MCF 10A (cell line): ENCODE measurements at regions not wholly inside any gene's neighbourhood (a gene's known extent, or its start where the extent isn't known, plus 50 kb on each side); places are given as distances from the start of the nearest gene placed in this dataset.
A peak's percentile ranks its signal among the peaks of the same experiment; 100 is the strongest.

Experiments
- BruUV-seq: library from RNA; stranded (reverse); fragments of 400-500 nt; replicated peaks from 2 replicates; lab custom pipeline; 2021; lab: Mats Ljungman, UMichigan
- CTCF ChIA-PET: fragments of 300-600 bp; sonication (Branson Sonifier 250); formaldehyde crosslinking; extraction: SDS; loops from one replicate; lab custom pipeline; 2021; ENCODE audit warnings: antibody characterized with exemption, inconsistent platforms; lab: Yijun Ruan, JAX
- POLR2A ChIA-PET: fragments of 300-600, 350-650 bp; sonication (Branson Sonifier 250); formaldehyde crosslinking; extraction: SDS; loops from one replicate; lab custom pipeline; 2020; ENCODE audit warnings: antibody characterized with exemption, inconsistent platforms; lab: Yijun Ruan, JAX
- DNase-seq: peaks from one replicate; pipeline ENCODE4 v3.0.0-alpha.2; 2018; ENCODE audit not compliant: unreplicated experiment
- H3K27ac Mint-ChIP-seq: one replicate; pipeline ENCODE4 v1.8.0; 2022; ENCODE audit warnings: mild to moderate bottlenecking, low read depth, mixed read lengths; ENCODE audit not compliant: unreplicated experiment
- H3K27me3 Mint-ChIP-seq: one replicate; pipeline ENCODE4 v1.8.0; 2022; ENCODE audit warnings: mixed read lengths; ENCODE audit not compliant: insufficient read depth, unreplicated experiment
- H3K36me3 Mint-ChIP-seq: one replicate; pipeline ENCODE4 v1.8.0; 2022; ENCODE audit warnings: mild to moderate bottlenecking, moderate library complexity, mixed read lengths; ENCODE audit not compliant: insufficient read depth, unreplicated experiment
- H3K4me1 Mint-ChIP-seq: one replicate; pipeline ENCODE4 v1.8.0; 2022; ENCODE audit warnings: mixed read lengths; ENCODE audit not compliant: insufficient read depth, unreplicated experiment
- H3K4me3 Mint-ChIP-seq: one replicate; pipeline ENCODE4 v1.8.0; 2022; ENCODE audit warnings: mild to moderate bottlenecking, moderate library complexity, mixed read lengths; ENCODE audit not compliant: unreplicated experiment
- H3K9me3 Mint-ChIP-seq: one replicate; pipeline ENCODE4 v1.8.0; 2022; ENCODE audit warnings: mixed read lengths; ENCODE audit not compliant: unreplicated experiment
- intact Hi-C: fragments of 100-400 bp; cut with micrococcal nuclease; formaldehyde crosslinking; loops from 2 replicates; pipeline ENCODE4 v1.14.1; 2022
- TF ChIP-seq, protein P1 (sequence below): fragments of 200-600 bp; IDR thresholded peaks from one replicate; pipeline ENCODE4 v1.8.0; 2022; ENCODE audit warnings: antibody characterized with exemption, mild to moderate bottlenecking; ENCODE audit not compliant: unreplicated experiment

DNA sequence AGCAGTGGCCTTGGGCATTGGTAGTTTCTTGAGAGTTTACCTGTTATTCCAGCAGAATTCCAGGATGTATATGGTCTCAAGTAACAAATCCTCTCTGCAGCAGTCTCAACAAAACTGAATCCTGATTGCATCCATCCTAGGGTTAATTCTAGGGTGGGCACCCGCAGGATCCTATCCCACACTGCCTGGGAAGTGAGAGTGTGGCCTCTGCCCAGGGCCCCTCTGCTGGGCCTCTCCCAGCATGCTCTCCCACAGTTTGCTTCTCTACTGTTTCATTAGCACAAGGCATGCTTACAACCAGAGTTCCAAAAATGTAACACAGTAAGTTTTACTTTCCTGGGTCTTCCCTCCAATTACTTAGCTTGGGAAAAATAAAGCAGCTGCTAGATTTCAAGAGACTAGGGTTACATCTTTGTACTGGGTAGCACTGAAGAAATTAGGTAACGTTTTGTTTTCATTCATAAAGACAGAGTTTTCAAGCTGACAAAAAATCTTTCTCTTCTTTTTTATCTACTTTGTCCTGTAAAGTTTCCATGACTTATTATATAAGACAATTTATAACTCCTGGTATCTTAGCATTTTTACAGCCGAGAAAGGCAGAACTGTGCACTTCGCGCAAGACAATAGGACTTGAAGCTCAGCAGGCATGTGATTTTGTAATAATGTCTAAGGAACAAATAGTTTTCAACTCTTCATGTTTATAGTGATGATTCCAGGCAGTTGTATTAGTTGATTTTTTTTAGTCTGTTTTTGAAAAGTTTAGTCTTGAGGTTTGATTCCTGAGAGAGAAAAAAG, 131.2 kb upstream of the PCDH18 start:
- no peaks in the 10 kb centered on the region for H3K27me3 Mint-ChIP-seq
- H3K9me3 Mint-ChIP-seq: no peaks in the 10 kb centered on the region
- H3K4me1 Mint-ChIP-seq: peaks cover 27% of the 10 kb centered on the region
- POLR2A ChIA-PET: interaction anchor here (0.7 to 1.3 kb wide), 4 partner anchors 9 to 571 kb away, joined by 3 to 4 read pairs (median 3); no protein-coding TSS in a partner anchor
- peak overlapping the region; percentile 73 for H3K27ac Mint-ChIP-seq
- no peaks in the 10 kb centered on the region for H3K36me3 Mint-ChIP-seq
- intact Hi-C loops: no loop called here
- CTCF ChIA-PET: interaction anchor here (0.6 to 1.3 kb wide), 3 partner anchors 12 to 251 kb away, joined by 3 to 4 read pairs (median 3); no protein-coding TSS in a partner anchor
- no TSS peak for BruUV-seq
- DNase-seq: no peak
- no peak overlapping the region for H3K4me3 Mint-ChIP-seq
- TF ChIP-seq, protein P1, sequence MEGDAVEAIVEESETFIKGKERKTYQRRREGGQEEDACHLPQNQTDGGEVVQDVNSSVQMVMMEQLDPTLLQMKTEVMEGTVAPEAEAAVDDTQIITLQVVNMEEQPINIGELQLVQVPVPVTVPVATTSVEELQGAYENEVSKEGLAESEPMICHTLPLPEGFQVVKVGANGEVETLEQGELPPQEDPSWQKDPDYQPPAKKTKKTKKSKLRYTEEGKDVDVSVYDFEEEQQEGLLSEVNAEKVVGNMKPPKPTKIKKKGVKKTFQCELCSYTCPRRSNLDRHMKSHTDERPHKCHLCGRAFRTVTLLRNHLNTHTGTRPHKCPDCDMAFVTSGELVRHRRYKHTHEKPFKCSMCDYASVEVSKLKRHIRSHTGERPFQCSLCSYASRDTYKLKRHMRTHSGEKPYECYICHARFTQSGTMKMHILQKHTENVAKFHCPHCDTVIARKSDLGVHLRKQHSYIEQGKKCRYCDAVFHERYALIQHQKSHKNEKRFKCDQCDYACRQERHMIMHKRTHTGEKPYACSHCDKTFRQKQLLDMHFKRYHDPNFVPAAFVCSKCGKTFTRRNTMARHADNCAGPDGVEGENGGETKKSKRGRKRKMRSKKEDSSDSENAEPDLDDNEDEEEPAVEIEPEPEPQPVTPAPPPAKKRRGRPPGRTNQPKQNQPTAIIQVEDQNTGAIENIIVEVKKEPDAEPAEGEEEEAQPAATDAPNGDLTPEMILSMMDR: no peak

DNA sequence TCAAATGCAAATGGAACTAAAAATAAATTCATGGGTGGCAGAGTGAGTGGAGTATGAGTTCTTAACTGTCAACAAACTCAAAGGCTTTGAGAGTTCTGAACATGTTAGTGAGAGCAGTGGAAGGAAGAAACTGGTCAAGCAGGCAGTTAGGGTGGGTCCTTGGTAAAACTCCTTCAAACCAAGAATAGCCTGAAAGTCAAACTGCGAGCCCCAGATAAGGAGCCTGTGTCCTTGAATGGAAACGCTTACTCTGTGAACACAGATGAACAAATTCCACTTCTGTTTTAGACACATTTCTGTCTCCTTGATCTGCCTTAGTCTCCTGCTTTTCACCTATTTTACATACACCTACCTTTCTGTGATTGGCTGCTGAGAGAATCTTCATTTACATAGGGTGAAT, 129.4 kb upstream of the PCDH18 start:
- H3K4me1 Mint-ChIP-seq: peaks cover 27% of the 10 kb centered on the region
- intact Hi-C loops: no loop called here
- no peak overlapping the region for H3K27ac Mint-ChIP-seq
- H3K9me3 Mint-ChIP-seq: no peaks in the 10 kb centered on the region
- H3K27me3 Mint-ChIP-seq: no peaks in the 10 kb centered on the region
- TF ChIP-seq, protein P1: no peak
- DNase-seq: no peak
- no peak overlapping the region for H3K4me3 Mint-ChIP-seq
- no TSS peak for BruUV-seq
- POLR2A ChIA-PET: interaction anchor here (0.6 kb wide), 1 partner anchor 605 kb away, joined by 3 read pairs; no protein-coding TSS in a partner anchor
- no peaks in the 10 kb centered on the region for H3K36me3 Mint-ChIP-seq
- CTCF ChIA-PET: no interaction called here

DNA sequence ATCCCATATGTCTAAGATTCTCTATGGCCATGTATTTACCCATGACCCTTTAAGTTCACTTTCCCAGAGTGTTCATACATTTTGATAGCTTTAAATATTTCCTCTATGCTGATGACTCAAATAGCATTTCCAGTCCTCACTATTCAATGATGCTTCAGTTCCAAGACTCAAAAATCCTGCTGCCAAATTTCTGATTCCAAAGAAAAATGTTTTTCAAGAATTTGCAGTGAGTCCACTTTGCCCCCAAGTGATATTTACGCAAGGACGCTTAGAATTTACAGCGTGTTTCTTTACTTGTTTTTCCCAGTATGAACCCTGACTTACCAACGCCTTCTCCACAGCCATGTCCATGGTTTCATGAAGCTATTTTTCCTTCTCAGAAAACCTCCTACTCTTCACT, 127.9 kb upstream of the PCDH18 start:
- Mint-ChIP-seq H3K27me3 (no peaks in the 10 kb centered on the region), H3K4me3 (no peak overlapping the region), H3K27ac (no peak overlapping the region), H3K9me3 (no peaks in the 10 kb centered on the region), H3K36me3 (no peaks in the 10 kb centered on the region), H3K4me1 (peaks cover 27% of the 10 kb centered on the region)
- no TSS peak for BruUV-seq
- ChIA-PET CTCF (interaction anchor here (0.7 to 0.8 kb wide), 2 partner anchors 160 to 545 kb away, joined by 3 read pairs; no protein-coding TSS in a partner anchor), POLR2A (interaction anchor here (0.9 kb wide), 1 partner anchor 128 kb away, joined by 3 read pairs; the partner anchor contains the start of gene PCDH18)
- TF ChIP-seq, protein P1: no peak
- intact Hi-C loops: no loop called here
- no peak for DNase-seq

DNA sequence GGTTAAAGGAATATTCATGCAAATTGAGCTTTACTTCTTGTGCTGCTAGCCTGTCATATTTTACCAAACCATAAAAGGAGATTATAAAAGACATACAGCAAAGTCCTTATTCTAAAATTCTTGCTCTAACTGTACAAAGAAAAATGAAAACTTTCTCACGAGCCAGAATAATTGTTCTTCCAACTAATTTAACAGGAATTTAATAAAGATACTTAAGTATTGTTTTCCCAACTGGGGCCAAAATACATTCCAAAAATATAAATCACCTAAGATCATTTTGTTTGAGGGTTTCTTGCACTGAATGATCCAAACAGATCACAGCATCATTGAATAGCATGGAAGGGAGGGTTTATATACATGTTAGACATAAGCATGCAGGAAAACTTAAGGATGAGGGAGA, 127.1 kb upstream of the PCDH18 start:
- Mint-ChIP-seq H3K9me3 (no peaks in the 10 kb centered on the region), H3K36me3 (no peaks in the 10 kb centered on the region), H3K4me1 (peaks cover 21% of the 10 kb centered on the region), H3K27ac (no peak overlapping the region), H3K27me3 (no peaks in the 10 kb centered on the region), H3K4me3 (no peak overlapping the region)
- ChIA-PET POLR2A (no interaction called here), CTCF (interaction anchor here (0.6 to 0.8 kb wide), 2 partner anchors 161 to 207 kb away, joined by 3 read pairs; no protein-coding TSS in a partner anchor)
- intact Hi-C loops: no loop called here
- TF ChIP-seq, protein P1: no peak
- no TSS peak for BruUV-seq
- DNase-seq: no peak
